SJSA1 (cell line): ENCODE measurements at regions not wholly inside any gene's neighbourhood (a gene's known extent, or its start where the extent isn't known, plus 50 kb on each side); places are given as distances from the start of the nearest gene placed in this dataset.

Experiments used
- DNase-seq, 2 experiments: peaks; one replicate each; pipeline ENCODE4 v3.0.0-alpha.2; 2015 to 2020; ENCODE audit warnings: low spot score in 2 of 2, low read depth in 1 of 2
- H3K27ac ChIP-seq: fragments of 250-450 bp; sonication (Bioruptor Pico); 2 replicates; pipeline ENCODE4 v1.5.1; 2020; ENCODE audit warnings: mild to moderate bottlenecking, moderate library complexity
- H3K27me3 ChIP-seq: fragments of 250-450 bp; sonication (Bioruptor Pico); replicated peaks from 2 replicates; pipeline ENCODE4 v1.5.1; 2020; ENCODE audit warnings: mild to moderate bottlenecking, moderate library complexity
- H3K36me3 ChIP-seq: fragments of 250-450 bp; sonication (Bioruptor Pico); 2 replicates; pipeline ENCODE4 v1.5.1; 2020; ENCODE audit warnings: mild to moderate bottlenecking
- H3K4me1 ChIP-seq: fragments of 250-450 bp; sonication (Bioruptor Pico); replicated peaks from 2 replicates; pipeline ENCODE4 v1.6.1; 2021; ENCODE audit warnings: mild to moderate bottlenecking
- H3K4me3 ChIP-seq: fragments of 250-450 bp; sonication (Bioruptor Pico); 2 replicates; pipeline ENCODE4 v1.5.1; 2020; ENCODE audit warnings: mild to moderate bottlenecking
- H3K9me3 ChIP-seq: fragments of 250-450 bp; sonication (Bioruptor Pico); replicated peaks from 2 replicates; pipeline ENCODE4 v1.5.1; 2020; ENCODE audit warnings: mild to moderate bottlenecking

DNA sequence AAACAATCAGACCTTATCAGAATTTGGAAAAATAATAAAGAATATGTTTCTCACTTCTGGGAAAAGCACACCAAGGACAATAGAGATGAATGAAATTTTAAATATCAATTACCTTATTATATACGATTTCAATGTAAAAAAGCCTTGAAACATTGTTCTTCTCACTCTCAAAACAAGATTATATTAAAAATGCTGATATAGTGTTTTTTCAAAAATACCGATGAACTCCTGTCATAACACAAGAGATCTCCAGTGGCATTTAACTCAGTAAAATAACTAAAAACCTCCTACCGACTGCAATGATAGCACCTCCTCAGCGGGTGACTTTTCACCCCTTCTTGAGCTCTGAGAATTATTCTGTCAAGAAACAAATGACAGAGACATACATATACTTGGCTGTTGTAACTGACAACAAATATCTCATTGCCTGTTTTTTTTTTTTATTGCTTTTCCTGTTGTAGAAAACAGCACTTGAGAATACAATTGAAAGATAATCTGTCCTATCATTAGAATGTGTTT lies 1237.3 kb downstream of the C4orf33 start:
- H3K27ac ChIP-seq = no peak overlapping the region
- DNase-seq = no peak
- H3K36me3 ChIP-seq = no peaks in the 10 kb centered on the region
- H3K4me1 ChIP-seq = no peaks in the 10 kb centered on the region
- no peaks in the 10 kb centered on the region for H3K27me3 ChIP-seq
- H3K4me3 ChIP-seq = no peak overlapping the region
- H3K9me3 ChIP-seq = no peaks in the 10 kb centered on the region; the same call in 1 of the 2 replicates

DNA sequence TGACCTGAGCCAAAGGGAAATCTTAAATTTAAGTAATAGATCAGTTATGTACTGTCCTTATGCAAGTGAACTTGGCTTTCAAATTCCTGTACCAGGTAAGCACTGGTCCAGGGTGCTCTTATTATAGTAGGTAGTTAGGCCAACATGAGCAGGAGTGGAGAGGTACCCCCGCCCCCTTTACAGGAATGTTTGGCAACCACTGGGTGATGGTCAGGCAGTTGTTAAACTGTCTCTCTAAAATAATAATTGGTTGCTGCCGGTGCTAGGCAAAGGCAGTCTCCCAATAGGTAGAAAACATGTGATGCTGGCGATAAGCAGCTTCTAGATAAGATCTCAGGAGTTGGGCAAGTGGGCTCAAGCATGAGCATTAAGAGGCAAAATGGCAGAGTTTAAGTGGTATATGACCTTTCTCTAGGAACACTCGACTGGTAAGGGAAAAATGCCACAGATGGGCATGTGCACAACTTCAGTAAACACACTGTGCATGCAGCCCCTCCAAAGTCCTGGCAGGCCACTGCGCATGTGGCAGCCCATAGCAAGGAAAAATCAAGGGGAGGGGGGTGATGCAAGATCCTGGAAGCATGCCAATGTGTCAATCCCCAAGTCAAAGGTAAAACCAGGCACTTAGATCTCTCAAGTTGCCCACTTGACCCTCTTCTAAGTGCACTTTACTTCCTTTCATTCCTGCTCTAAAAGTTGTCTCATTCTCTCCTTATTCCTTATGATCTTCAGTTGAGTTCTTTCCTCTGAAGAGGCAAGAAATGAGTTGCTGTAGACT lies 1239.7 kb downstream of the C4orf33 start:
- H3K36me3 ChIP-seq = no peaks in the 10 kb centered on the region
- H3K27me3 ChIP-seq = no peaks in the 10 kb centered on the region
- H3K9me3 ChIP-seq = no peaks in the 10 kb centered on the region; the same call in 1 of the 2 replicates
- no peaks in the 10 kb centered on the region for H3K4me1 ChIP-seq
- H3K27ac ChIP-seq = no peak overlapping the region
- DNase-seq = no peak
- H3K4me3 ChIP-seq = no peak overlapping the region

DNA sequence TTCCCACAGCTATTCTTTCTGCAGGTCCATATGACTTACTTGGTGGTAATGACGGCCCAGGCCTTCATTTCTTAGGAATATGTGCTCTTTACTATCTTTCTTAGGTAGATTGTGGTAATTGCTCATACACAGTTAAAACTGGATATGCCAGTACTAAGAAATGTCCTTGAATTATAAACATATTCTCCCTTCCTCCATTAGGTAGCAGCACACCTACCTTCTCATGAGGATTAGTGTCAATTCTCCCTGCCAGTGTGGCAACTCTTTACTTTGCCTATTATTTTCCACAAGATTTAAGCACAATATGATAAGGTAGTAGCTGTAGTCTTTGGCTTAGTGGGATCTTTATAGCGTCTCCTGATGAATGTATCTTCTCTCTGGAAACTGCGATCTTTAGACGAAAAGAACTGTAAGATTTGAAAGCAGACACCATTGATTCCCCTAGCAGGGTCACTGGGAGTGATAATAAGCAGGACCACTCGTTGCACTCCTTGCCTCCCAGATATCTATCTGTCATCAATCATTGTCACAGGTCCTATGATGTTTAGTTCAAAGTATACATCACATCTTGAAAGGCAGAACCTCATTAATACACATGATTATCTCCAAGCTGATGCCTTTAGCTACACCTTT lies 1240.7 kb downstream of the C4orf33 start:
- Histone ChIP-seq H3K9me3 (no peaks in the 10 kb centered on the region; the same call in 1 of the 2 replicates), H3K27ac (no peak overlapping the region), H3K36me3 (no peaks in the 10 kb centered on the region), H3K4me3 (no peak overlapping the region), H3K4me1 (no peaks in the 10 kb centered on the region), H3K27me3 (no peaks in the 10 kb centered on the region)
- DNase-seq = peak in 1 of 2 experiments; percentile 4

DNA sequence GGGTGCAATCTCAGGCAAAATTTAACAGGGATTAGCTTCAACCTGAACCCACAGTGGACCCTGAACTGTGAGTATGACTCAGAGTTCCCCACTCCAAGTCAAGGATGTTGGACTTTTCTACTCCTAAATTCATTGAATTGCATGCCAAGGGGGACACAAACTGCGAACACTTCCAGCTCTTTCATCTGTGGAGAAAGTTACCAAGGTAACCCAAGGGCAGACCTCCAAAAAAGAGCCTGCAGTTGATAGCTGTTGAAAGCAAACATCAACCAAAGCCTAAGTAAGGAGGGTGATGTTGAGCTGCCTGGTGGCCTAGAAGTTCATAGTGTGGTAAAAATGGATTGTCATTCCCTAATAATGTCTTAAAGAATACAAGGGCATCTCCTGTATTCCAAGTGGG lies 1242.9 kb downstream of the C4orf33 start:
- H3K4me1 ChIP-seq = no peaks in the 10 kb centered on the region
- H3K9me3 ChIP-seq = no peaks in the 10 kb centered on the region; the same call in 1 of the 2 replicates
- no peak for DNase-seq
- no peaks in the 10 kb centered on the region for H3K27me3 ChIP-seq
- H3K4me3 ChIP-seq = no peak overlapping the region
- H3K36me3 ChIP-seq = no peaks in the 10 kb centered on the region
- no peak overlapping the region for H3K27ac ChIP-seq

DNA sequence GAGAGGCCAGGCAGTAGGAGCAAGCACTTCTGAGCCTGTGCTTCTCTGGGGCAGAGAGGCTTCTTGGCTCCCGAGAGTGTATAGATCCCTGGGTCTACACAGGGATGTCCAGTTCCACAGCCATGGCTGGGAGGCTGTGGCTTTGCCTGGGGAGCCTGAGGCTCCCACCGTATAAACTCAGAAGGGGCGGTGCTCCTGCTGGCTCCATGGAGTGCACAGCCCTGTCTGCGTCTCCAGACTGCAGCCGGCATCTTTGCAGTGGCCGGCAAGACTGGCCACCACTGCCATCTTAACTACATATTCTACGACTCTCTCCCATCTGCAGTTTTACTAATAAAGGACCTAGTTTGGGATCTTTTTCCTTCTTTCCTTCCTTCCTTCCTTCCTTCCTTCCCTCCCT lies 1253.8 kb downstream of the C4orf33 start:
- Histone ChIP-seq H3K27ac (no peak overlapping the region), H3K9me3 (no peaks in the 10 kb centered on the region), H3K4me3 (no peak overlapping the region), H3K27me3 (no peaks in the 10 kb centered on the region), H3K36me3 (no peaks in the 10 kb centered on the region), H3K4me1 (no peaks in the 10 kb centered on the region)
- no peak for DNase-seq

DNA sequence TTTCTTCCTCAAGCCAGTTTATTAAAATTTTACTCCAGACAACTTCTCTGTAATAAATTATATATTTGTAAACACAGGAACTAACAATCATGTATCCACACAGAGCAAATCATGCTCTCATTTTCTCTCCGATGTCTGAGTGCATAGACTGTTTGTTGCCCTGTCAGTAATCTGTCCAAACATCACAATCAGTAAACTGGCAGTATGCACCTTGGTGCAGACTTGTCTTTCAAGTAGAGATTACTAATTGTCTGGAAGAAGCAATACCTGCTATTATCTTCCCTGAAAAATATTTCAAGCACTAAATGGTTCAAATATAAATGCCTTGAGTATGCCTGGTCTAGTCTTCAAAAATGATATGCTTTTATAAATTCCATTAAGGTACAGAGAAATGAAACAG lies 1260.9 kb downstream of the C4orf33 start:
- H3K27ac ChIP-seq = no peak overlapping the region
- DNase-seq = no peak
- H3K9me3 ChIP-seq = no peaks in the 10 kb centered on the region
- H3K4me3 ChIP-seq = no peak overlapping the region
- H3K36me3 ChIP-seq = no peaks in the 10 kb centered on the region
- no peaks in the 10 kb centered on the region for H3K4me1 ChIP-seq
- no peaks in the 10 kb centered on the region for H3K27me3 ChIP-seq

DNA sequence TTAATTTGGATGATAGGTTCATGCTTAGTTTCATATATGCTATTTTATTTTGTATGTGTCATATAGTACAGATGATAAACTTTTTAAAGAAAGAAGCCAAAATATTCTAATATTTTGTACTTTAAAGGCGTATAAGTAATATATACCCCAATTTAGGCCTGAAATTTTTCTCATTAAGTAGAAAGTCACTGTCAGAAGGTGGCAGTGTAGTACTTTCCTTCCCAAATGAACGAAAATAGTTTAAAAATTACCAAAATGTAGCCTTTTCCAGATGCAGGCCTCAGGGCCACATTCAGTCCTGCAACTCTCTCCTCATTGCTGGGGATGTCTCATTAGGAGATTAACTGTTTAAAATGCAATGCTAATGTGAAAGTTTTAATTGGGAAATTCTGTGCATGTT lies 1263.6 kb downstream of the C4orf33 start:
- no peak overlapping the region for H3K4me3 ChIP-seq
- H3K9me3 ChIP-seq = no peaks in the 10 kb centered on the region
- no peaks in the 10 kb centered on the region for H3K27me3 ChIP-seq
- no peaks in the 10 kb centered on the region for H3K36me3 ChIP-seq
- no peak for DNase-seq
- no peaks in the 10 kb centered on the region for H3K4me1 ChIP-seq
- H3K27ac ChIP-seq = no peak overlapping the region

DNA sequence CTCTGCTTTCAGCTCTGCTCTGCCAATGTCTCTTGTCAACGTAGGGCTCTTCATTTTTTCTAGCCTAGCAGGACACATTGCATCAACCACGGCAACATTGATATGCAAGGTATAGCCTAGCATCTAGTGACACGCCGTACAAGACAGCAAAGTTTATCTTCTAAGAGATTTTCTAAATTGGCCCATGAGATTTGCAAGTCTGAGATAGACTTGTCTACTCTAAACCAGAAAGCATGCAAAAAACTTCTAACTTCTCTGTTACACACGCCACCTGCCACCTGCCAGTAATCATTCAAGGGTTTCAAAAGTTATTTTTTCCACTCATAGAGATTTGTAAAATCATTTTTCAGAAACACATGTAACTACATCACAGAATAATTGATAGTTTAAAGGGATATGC lies 1265.7 kb downstream of the C4orf33 start:
- H3K27me3 ChIP-seq = no peaks in the 10 kb centered on the region
- no peak overlapping the region for H3K27ac ChIP-seq
- H3K9me3 ChIP-seq = no peaks in the 10 kb centered on the region

DNA sequence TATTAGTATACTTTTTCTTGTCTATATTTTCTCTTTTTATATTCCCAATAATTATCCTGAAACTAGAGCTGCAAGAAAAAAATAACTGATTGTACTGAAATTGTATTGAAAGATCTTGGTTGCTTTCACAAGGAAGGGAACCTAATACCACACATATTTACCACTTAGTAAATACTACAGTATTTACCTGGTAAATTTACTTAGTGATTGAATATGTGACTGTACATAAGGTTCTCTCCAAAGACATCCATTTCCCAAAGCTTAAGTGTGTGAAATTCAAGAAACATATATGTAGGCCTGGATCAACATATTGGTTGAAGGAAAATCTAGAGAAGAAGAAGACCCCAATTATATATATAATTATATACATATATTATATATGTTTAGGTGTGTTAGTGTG lies 1272.7 kb downstream of the C4orf33 start:
- no peak for DNase-seq
- no peak overlapping the region for H3K27ac ChIP-seq
- no peaks in the 10 kb centered on the region for H3K4me1 ChIP-seq
- H3K9me3 ChIP-seq = no peaks in the 10 kb centered on the region
- no peaks in the 10 kb centered on the region for H3K27me3 ChIP-seq
- no peaks in the 10 kb centered on the region for H3K36me3 ChIP-seq
- no peak overlapping the region for H3K4me3 ChIP-seq

More for the DNA sequence above, 1265.7 kb downstream of the C4orf33 start:
- H3K36me3 ChIP-seq = no peaks in the 10 kb centered on the region
- no peak for DNase-seq
- H3K4me3 ChIP-seq = no peak overlapping the region
- H3K4me1 ChIP-seq = no peaks in the 10 kb centered on the region

DNA sequence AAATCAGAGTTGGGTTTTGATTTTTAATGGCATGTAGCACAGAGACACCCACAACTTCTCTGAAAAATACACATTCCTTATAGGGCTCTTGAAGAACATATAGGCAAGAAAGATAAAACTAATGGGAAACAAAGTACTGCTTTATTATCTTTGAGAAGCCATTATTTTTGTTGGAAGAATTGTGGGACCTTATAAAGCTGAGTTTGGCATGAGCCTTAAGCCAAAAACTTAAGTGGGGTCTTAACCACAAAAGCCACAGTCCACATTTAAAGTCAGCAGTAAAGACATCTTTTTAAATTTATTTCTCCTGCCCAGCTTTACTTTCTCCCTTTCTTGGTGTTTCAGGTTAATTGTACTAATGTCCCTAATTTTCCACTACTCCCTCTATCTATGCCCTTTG lies 1297.3 kb downstream of the C4orf33 start:
- Histone ChIP-seq H3K4me1 (peaks cover 4% of the 10 kb centered on the region; the same call in 1 of the 2 replicates), H3K9me3 (no peaks in the 10 kb centered on the region), H3K36me3 (no peaks in the 10 kb centered on the region), H3K27me3 (no peaks in the 10 kb centered on the region), H3K4me3 (no peak overlapping the region), H3K27ac (no peak overlapping the region)
- DNase-seq = no peak

DNA sequence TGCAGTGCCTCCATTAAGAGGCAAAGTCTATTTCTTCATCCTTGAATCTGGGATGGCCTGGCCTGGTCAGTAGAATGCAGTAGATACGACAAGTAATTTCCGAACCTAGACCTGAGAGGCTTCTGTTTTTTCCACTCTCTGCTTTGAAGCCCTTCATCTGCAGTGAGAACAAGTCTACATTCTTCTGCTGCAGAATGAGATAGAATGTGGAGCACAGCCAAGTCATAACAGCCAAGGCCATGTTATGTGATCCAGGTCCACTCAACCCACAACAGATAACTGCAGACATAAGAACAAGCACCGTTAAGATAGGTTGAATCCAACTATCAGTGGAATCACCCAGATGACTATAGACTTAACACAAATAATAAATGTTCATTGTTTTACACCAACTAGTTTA lies 1297.7 kb downstream of the C4orf33 start:
- Histone ChIP-seq H3K36me3 (no peaks in the 10 kb centered on the region), H3K9me3 (no peaks in the 10 kb centered on the region), H3K4me1 (peaks cover 4% of the 10 kb centered on the region; the same call in 1 of the 2 replicates), H3K27ac (no peak overlapping the region), H3K27me3 (no peaks in the 10 kb centered on the region), H3K4me3 (no peak overlapping the region)
- no peak for DNase-seq

DNA sequence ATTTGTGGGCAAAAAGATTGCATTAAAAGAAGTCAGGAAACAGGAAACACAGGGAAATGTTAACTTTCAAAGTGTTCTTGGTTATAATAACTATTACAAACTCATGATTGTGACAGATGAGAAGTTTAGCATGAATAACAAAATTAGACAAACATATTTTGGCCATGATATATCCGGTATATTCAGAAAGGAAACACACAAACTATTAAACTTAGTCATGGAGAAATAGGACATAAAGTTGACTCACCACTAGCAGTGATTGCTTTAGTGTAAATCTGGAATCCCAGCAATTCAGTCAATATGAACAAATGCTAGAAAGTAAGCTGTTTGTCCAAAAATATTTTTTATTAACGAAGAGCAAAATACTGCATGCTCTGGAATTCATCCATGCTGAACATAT lies 1299.9 kb downstream of the C4orf33 start:
- DNase-seq = peak in 1 of 2 experiments; percentile 15
- no peaks in the 10 kb centered on the region for H3K27me3 ChIP-seq
- no peaks in the 10 kb centered on the region for H3K9me3 ChIP-seq
- no peaks in the 10 kb centered on the region for H3K36me3 ChIP-seq
- H3K4me3 ChIP-seq = no peak overlapping the region
- peaks cover 4% of the 10 kb centered on the region; the same call in 1 of the 2 replicates for H3K4me1 ChIP-seq
- H3K27ac ChIP-seq = peak overlapping the region; percentile 56

DNA sequence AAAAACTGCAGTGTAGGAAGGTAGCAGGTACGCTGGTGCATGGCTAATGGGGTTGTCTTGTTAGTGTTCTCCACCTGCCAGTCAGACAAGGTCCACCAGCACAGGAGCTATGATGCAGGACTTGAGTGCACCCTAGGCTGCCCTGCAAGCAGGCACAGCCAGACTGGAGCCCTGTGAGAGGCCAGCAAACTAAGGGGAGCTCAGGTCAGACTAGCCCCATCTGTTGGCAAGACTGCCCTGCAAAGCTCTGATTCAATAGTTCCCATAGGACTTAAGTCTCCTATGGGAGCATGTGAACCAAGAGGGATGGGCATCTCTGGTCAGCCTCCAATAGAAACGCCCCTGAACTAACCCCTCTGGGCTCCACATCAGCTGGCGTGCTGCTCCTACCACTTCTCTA lies 1307.3 kb downstream of the C4orf33 start:
- no peak overlapping the region for H3K27ac ChIP-seq
- H3K4me1 ChIP-seq = no peaks in the 10 kb centered on the region
- H3K9me3 ChIP-seq = no peaks in the 10 kb centered on the region
- no peak for DNase-seq
- H3K27me3 ChIP-seq = no peaks in the 10 kb centered on the region
- no peak overlapping the region for H3K4me3 ChIP-seq
- H3K36me3 ChIP-seq = no peaks in the 10 kb centered on the region

DNA sequence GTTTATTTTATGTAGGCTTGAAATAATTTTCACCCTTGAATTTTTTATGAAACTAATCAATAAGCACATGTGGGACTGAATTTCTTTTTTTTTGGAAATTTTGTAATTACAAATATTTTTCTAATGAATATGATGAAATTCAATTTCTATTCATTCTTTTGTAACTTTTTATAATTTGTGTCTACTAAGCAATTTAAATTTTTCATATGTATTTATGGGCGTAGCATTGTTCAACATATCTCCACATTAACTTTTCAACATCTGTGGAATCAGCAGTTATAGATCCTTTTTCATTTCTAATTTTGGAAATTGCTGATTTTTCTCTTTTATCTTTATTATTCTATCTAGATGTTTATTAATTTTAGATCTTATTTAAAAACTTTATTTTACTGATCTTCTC lies 1320.3 kb downstream of the C4orf33 start:
- no peak overlapping the region for H3K4me3 ChIP-seq
- H3K36me3 ChIP-seq = no peaks in the 10 kb centered on the region
- no peaks in the 10 kb centered on the region for H3K27me3 ChIP-seq
- H3K9me3 ChIP-seq = no peaks in the 10 kb centered on the region
- DNase-seq = no peak
- no peak overlapping the region for H3K27ac ChIP-seq
- H3K4me1 ChIP-seq = no peaks in the 10 kb centered on the region
